ENCODE measurements at regions not wholly inside any gene's neighbourhood (a gene's known extent, or its start where the extent isn't known, plus 50 kb on each side); places are given as distances from the start of the nearest gene placed in this dataset.

DNA sequence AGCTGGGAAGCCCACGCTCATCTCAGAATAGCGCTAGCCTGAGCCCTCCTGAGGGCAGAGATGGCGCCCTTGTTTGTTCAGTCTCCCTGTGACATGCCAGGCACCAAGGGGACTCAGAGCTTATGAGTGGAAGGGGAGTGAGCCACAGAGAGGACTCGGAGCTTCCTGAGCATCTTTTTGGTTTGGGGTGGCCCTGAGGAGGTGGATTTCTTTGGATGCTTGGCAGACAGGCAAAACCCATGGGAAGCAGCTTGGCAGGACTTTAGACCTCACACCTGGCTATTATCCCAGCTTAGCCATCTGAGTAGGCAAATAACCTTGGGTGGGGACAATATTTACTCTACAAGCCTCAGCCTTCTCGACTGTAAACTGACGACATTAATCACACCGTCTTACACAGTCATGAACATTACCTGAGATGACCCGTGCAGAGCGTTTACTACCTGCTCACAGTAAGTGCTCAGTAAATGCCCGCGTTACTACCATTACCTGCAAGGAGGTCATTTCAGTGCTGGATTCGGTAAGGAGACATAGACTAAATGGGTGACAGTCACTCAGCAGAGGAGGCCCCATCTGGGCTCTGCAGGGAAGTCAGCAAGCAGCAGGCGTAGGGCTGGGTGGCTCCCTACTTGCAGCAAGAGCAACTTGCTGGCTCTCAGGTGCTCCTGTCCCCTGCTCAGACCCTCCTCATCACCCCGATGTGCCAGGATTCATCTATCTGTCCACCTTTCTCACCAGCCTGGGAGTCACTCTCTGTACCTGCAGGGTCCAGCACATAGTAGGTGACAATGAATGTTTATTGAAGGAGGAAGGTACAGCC is 54.9 kb downstream of the KLHDC7A start:
- Histone ChIP-seq H3K9me3 (no peaks in the 10 kb centered on the region), H3K4me3 (no peak overlapping the region), H3K36me3 (no peaks in the 10 kb centered on the region), H3K27me3 (no peaks in the 10 kb centered on the region), H3K4me1 (no peaks in the 10 kb centered on the region), H3K27ac (no peak overlapping the region)
- DNase-seq (ENCODE audit: extremely low spot score in 2 of 2) = peak; percentile 64 to 93
- TF ChIP-seq POLR2AphosphoS5 (IDR thresholded peaks at IDR 0.05; ENCODE audit: insufficient read depth in 1 of 2, low read depth in 1 of 2) (no peak), CTCF (IDR thresholded peaks at IDR 0.05) (no peak), POLR2A (IDR thresholded peaks at IDR 0.05) (no peak)
- intact Hi-C loops (cut with DNase I) = no loop called here

DNA sequence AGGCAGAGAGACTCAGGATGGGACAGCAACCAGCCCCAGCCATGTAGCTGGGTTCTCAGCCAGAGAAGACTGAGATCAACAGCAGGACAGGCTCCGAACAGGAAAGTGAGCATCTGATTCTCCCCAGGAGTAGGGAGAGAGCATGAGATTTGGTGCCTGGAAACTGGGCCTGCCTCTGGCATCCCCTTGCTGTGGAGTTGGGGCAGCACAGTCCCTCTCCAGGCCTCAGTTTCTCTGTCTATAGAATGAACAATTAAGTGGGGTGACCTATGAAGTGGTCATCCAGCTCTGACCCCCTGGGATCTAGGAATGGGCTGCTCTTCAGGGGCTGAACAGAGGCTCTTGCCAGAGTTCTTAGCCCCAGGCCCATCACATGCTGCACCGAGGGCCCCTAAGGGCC is 55.6 kb downstream of the KLHDC7A start:
- Histone ChIP-seq H3K4me3 (no peak overlapping the region), H3K4me1 (no peaks in the 10 kb centered on the region), H3K27ac (no peak overlapping the region), H3K36me3 (no peaks in the 10 kb centered on the region), H3K9me3 (no peaks in the 10 kb centered on the region), H3K27me3 (no peaks in the 10 kb centered on the region)
- TF ChIP-seq CTCF (IDR thresholded peaks at IDR 0.05) = no peak
- TF ChIP-seq POLR2AphosphoS5 (IDR thresholded peaks at IDR 0.05; ENCODE audit: insufficient read depth in 1 of 2, low read depth in 1 of 2) = no peak
- no peak for TF ChIP-seq POLR2A (IDR thresholded peaks at IDR 0.05)
- DNase-seq (ENCODE audit: extremely low spot score in 2 of 2) = peak in 1 of 2 donors; percentile 49
- intact Hi-C loops (cut with DNase I) = no loop called here

- Histone ChIP-seq H3K9me3 (no peaks in the 10 kb centered on the region), H3K4me1 (no peaks in the 10 kb centered on the region), H3K27ac (no peak overlapping the region), H3K27me3 (no peaks in the 10 kb centered on the region), H3K36me3 (no peaks in the 10 kb centered on the region), H3K4me3 (no peak overlapping the region)
- TF ChIP-seq CTCF (IDR thresholded peaks at IDR 0.05) (no peak), POLR2A (IDR thresholded peaks at IDR 0.05) (no peak), POLR2AphosphoS5 (IDR thresholded peaks at IDR 0.05; ENCODE audit: insufficient read depth in 1 of 2, low read depth in 1 of 2) (no peak)
- peak in 1 of 2 donors; percentile 72 for DNase-seq (ENCODE audit: extremely low spot score in 2 of 2)
- intact Hi-C loops (cut with DNase I) = no loop called here
Measured at GRCh38 chr1:18536915-18537314, 56.2 kb downstream of the KLHDC7A start.

GRCh38 chr1:18537386-18538306 is 56.9 kb downstream of the KLHDC7A start:
- TF ChIP-seq POLR2AphosphoS5 (IDR thresholded peaks at IDR 0.05; ENCODE audit: insufficient read depth in 1 of 2, low read depth in 1 of 2) = no peak
- TF ChIP-seq POLR2A (IDR thresholded peaks at IDR 0.05) = no peak
- Histone ChIP-seq H3K27me3 (no peaks in the 10 kb centered on the region), H3K36me3 (no peaks in the 10 kb centered on the region), H3K27ac (no peak overlapping the region), H3K4me3 (no peak overlapping the region), H3K4me1 (no peaks in the 10 kb centered on the region), H3K9me3 (no peaks in the 10 kb centered on the region)
- intact Hi-C loops (cut with DNase I) = no loop called here
- peak; percentile 49 to 85 for DNase-seq (ENCODE audit: extremely low spot score in 2 of 2)

GRCh38 chr1:18539171-18539570 is 58.4 kb downstream of the KLHDC7A start:
- no peak for TF ChIP-seq POLR2A (IDR thresholded peaks at IDR 0.05)
- no peak for TF ChIP-seq CTCF (IDR thresholded peaks at IDR 0.05)
- TF ChIP-seq POLR2AphosphoS5 (IDR thresholded peaks at IDR 0.05; ENCODE audit: insufficient read depth in 1 of 2, low read depth in 1 of 2) = no peak
- Histone ChIP-seq H3K36me3 (no peaks in the 10 kb centered on the region), H3K9me3 (no peaks in the 10 kb centered on the region), H3K27me3 (no peaks in the 10 kb centered on the region), H3K4me1 (no peaks in the 10 kb centered on the region), H3K27ac (no peak overlapping the region), H3K4me3 (no peak overlapping the region)
- intact Hi-C loops (cut with DNase I) = no loop called here
- peak; percentile 37 to 74 for DNase-seq (ENCODE audit: extremely low spot score in 2 of 2)

Data from vagina (tissue), 2 donors.